ENCODE measurements at regions not wholly inside any gene's neighbourhood (a gene's known extent, or its start where the extent isn't known, plus 50 kb on each side); places are given as distances from the start of the nearest gene placed in this dataset.

DNA sequence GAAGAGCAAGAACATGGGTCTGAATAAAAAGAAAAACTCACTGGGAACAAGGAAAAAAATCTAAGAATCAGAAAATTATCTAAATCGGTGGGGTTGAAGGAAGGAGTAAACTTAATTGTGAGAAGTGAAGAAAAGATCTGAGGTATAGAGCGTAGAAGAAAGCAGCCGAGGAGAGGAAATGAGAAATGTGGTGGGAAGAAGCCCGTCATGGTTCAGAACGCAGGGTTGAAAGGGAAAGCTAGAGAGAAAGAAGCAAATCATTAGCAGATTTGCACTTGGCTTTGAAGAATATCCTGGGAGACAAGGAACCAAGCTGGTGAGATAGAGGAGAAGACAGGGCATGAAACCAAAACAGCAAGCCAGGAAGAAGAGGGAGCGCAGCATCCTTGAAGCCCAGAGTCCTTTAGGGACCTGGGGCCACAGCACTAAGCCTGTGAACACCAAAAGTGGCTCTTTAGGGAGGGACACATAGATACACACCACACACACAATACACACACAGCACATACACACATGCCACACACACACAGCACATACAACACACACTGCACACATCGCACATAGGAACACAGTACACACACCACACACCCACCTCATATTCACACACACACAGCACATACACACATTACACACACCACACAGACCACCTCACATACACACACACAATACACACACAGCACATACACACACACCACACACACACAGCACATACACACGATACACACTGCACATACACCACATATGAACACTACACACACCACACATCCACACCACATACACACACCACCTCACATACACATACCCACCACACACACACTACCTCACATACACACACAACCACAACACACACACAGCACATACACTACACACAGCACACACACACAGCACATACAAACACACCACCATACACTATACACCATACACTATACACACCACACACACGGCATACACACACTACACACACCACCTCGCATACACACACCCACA lies 274.6 kb downstream of the ETAA1 start (continued):
- TF ChIP-seq, protein P1, sequence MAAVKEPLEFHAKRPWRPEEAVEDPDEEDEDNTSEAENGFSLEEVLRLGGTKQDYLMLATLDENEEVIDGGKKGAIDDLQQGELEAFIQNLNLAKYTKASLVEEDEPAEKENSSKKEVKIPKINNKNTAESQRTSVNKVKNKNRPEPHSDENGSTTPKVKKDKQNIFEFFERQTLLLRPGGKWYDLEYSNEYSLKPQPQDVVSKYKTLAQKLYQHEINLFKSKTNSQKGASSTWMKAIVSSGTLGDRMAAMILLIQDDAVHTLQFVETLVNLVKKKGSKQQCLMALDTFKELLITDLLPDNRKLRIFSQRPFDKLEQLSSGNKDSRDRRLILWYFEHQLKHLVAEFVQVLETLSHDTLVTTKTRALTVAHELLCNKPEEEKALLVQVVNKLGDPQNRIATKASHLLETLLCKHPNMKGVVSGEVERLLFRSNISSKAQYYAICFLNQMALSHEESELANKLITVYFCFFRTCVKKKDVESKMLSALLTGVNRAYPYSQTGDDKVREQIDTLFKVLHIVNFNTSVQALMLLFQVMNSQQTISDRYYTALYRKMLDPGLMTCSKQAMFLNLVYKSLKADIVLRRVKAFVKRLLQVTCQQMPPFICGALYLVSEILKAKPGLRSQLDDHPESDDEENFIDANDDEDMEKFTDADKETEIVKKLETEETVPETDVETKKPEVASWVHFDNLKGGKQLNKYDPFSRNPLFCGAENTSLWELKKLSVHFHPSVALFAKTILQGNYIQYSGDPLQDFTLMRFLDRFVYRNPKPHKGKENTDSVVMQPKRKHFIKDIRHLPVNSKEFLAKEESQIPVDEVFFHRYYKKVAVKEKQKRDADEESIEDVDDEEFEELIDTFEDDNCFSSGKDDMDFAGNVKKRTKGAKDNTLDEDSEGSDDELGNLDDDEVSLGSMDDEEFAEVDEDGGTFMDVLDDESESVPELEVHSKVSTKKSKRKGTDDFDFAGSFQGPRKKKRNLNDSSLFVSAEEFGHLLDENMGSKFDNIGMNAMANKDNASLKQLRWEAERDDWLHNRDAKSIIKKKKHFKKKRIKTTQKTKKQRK (IDR thresholded peaks at IDR 0.05; ENCODE audit: low read depth, low read length), result no peak
- TF ChIP-seq, protein P2, sequence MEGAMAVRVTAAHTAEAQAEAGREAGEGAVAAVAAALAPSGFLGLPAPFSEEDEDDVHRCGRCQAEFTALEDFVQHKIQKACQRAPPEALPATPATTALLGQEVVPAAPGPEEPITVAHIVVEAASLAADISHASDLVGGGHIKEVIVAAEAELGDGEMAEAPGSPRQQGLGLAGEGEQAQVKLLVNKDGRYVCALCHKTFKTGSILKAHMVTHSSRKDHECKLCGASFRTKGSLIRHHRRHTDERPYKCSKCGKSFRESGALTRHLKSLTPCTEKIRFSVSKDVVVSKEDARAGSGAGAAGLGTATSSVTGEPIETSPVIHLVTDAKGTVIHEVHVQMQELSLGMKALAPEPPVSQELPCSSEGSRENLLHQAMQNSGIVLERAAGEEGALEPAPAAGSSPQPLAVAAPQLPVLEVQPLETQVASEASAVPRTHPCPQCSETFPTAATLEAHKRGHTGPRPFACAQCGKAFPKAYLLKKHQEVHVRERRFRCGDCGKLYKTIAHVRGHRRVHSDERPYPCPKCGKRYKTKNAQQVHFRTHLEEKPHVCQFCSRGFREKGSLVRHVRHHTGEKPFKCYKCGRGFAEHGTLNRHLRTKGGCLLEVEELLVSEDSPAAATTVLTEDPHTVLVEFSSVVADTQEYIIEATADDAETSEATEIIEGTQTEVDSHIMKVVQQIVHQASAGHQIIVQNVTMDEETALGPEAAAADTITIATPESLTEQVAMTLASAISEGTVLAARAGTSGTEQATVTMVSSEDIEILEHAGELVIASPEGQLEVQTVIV (IDR thresholded peaks at IDR 0.05; ENCODE audit: borderline replicate concordance, partially characterized antibody), result peak; percentile 10
- TF ChIP-seq POU2F2 (IDR thresholded peaks at IDR 0.05; ENCODE audit: borderline replicate concordance, low read depth, low read length) (no peak), SPI1 (IDR thresholded peaks at IDR 0.05; ENCODE audit: borderline replicate concordance, insufficient read depth, low read depth, low read length) (peak; percentile 75; the same call in 1 of the 2 replicates), IKZF2 (IDR thresholded peaks at IDR 0.05) (peak; percentile 36 to 44; a peak in 2 of 4 replicates), MEF2B (IDR thresholded peaks at IDR 0.05; ENCODE audit: partially characterized antibody, poor library complexity, severe bottlenecking) (no peak), CHD1 (IDR thresholded peaks at IDR 0.05; ENCODE audit: low read depth, low read length) (no peak), PAX5 (IDR thresholded peaks at IDR 0.05; ENCODE audit: borderline replicate concordance, low read depth, low read length) (peak; percentile 56; the same call in 1 of the 2 replicates), SMAD5 (IDR thresholded peaks at IDR 0.05; ENCODE audit: low read depth) (no peak), ZNF622 (IDR thresholded peaks at IDR 0.05) (no peak)
- TF ChIP-seq, protein P3, sequence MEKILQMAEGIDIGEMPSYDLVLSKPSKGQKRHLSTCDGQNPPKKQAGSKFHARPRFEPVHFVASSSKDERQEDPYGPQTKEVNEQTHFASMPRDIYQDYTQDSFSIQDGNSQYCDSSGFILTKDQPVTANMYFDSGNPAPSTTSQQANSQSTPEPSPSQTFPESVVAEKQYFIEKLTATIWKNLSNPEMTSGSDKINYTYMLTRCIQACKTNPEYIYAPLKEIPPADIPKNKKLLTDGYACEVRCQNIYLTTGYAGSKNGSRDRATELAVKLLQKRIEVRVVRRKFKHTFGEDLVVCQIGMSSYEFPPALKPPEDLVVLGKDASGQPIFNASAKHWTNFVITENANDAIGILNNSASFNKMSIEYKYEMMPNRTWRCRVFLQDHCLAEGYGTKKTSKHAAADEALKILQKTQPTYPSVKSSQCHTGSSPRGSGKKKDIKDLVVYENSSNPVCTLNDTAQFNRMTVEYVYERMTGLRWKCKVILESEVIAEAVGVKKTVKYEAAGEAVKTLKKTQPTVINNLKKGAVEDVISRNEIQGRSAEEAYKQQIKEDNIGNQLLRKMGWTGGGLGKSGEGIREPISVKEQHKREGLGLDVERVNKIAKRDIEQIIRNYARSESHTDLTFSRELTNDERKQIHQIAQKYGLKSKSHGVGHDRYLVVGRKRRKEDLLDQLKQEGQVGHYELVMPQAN (conservative IDR thresholded peaks at IDR 0.05), result no peak
- TF ChIP-seq, protein P4, sequence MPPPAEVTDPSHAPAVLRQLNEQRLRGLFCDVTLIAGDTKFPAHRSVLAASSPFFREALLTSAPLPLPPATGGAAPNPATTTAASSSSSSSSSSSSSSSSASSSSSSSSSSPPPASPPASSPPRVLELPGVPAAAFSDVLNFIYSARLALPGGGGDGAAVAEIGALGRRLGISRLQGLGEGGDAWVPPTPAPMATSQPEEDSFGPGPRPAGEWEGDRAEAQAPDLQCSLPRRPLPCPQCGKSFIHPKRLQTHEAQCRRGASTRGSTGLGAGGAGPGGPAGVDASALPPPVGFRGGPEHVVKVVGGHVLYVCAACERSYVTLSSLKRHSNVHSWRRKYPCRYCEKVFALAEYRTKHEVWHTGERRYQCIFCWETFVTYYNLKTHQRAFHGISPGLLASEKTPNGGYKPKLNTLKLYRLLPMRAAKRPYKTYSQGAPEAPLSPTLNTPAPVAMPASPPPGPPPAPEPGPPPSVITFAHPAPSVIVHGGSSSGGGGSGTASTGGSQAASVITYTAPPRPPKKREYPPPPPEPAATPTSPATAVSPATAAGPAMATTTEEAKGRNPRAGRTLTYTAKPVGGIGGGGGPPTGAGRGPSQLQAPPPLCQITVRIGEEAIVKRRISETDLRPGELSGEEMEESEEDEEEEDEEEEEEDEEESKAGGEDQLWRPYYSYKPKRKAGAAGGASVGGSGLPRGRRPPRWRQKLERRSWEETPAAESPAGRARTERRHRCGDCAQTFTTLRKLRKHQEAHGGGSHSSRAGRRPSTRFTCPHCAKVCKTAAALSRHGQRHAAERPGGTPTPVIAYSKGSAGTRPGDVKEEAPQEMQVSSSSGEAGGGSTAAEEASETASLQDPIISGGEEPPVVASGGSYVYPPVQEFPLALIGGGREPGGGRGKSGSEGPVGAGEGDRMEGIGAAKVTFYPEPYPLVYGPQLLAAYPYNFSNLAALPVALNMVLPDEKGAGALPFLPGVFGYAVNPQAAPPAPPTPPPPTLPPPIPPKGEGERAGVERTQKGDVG (CRISPR knock-in tag; IDR thresholded peaks at IDR 0.05), result no peak

Measured in GM12878 (cell line).